LNCAP (cell line): ENCODE measurements at regions not wholly inside any gene's neighbourhood (a gene's known extent, or its start where the extent isn't known, plus 50 kb on each side); places are given as distances from the start of the nearest gene placed in this dataset.

Experiments used
- CTCF ChIP-seq: fragments of 450-650 bp; IDR thresholded peaks from 2 replicates; pipeline ENCODE4 v1.5.1; 2017; ENCODE audit warnings: mild to moderate bottlenecking

GRCh38 chr4:33176566-33176965 is 2456.4 kb downstream of the PCDH7 start:
- no peak for TF ChIP-seq CTCF

- TF ChIP-seq CTCF: no peak
These were observed 2464.6 kb downstream of the PCDH7 start for GRCh38 chr4:33184657-33185290.

GRCh38 chr4:33187035-33187434 is 2466.9 kb downstream of the PCDH7 start:
- TF ChIP-seq CTCF: no peak

GRCh38 chr4:33188733-33189132 is 2468.6 kb downstream of the PCDH7 start:
- TF ChIP-seq CTCF: no peak

- TF ChIP-seq CTCF: no peak
These were observed 2469.0 kb downstream of the PCDH7 start for GRCh38 chr4:33189169-33189568.

GRCh38 chr4:33193109-33193508 is 2472.9 kb downstream of the PCDH7 start:
- no peak for TF ChIP-seq CTCF

- TF ChIP-seq CTCF: no peak
These were observed 2480.2 kb downstream of the PCDH7 start for GRCh38 chr4:33200377-33200776.

- TF ChIP-seq CTCF: no peak
These were observed 2498.1 kb downstream of the PCDH7 start for GRCh38 chr4:33218238-33218637.
